ENCODE measurements at regions not wholly inside any gene's neighbourhood (a gene's known extent, or its start where the extent isn't known, plus 50 kb on each side); places are given as distances from the start of the nearest gene placed in this dataset.

- no peak for TF ChIP-seq CTCF (IDR thresholded peaks at IDR 0.05)
- Mint-ChIP-seq H3K36me3 (ENCODE audit: low read depth) (no peaks in the 10 kb centered on the region), H3K27ac (no peak overlapping the region), H3K9me3 (peaks cover 1% of the 10 kb centered on the region), H3K4me1 (peaks cover 10% of the 10 kb centered on the region), H3K4me3 (no peak overlapping the region), H3K27me3 (no peaks in the 10 kb centered on the region)
- ChIA-PET POLR2A (no interaction called here), CTCF (no interaction called here)
- ATAC-seq (ENCODE audit: low read depth) (no peak), DNase-seq (no peak)
- intact Hi-C loops (cut with micrococcal nuclease) = no loop called here
Measured at GRCh38 chr3:82229397-82229796, 468.0 kb upstream of the GBE1 start.

- ATAC-seq (ENCODE audit: low read depth) (no peak), DNase-seq (no peak)
- Mint-ChIP-seq H3K4me3 (no peak overlapping the region), H3K27me3 (no peaks in the 10 kb centered on the region), H3K27ac (no peak overlapping the region), H3K9me3 (peaks cover 14% of the 10 kb centered on the region), H3K4me1 (peaks cover 7% of the 10 kb centered on the region), H3K36me3 (ENCODE audit: low read depth) (no peaks in the 10 kb centered on the region)
- TF ChIP-seq CTCF (IDR thresholded peaks at IDR 0.05) = no peak
- intact Hi-C loops (cut with micrococcal nuclease) = no loop called here
- POLR2A ChIA-PET = no interaction called here
- CTCF ChIA-PET = no interaction called here
Measured at GRCh38 chr3:82224661-82225060, 463.2 kb upstream of the GBE1 start.

- ATAC-seq (ENCODE audit: low read depth) = no peak
- DNase-seq = no peak
- intact Hi-C loops (cut with micrococcal nuclease) = no loop called here
- no peaks in the 10 kb centered on the region for H3K4me1 Mint-ChIP-seq
- H3K9me3 Mint-ChIP-seq = peaks cover 14% of the 10 kb centered on the region
- ChIA-PET POLR2A (no interaction called here), CTCF (no interaction called here)
- no peak overlapping the region for H3K27ac Mint-ChIP-seq
- TF ChIP-seq CTCF (IDR thresholded peaks at IDR 0.05) = no peak
- H3K4me3 Mint-ChIP-seq = no peak overlapping the region
- H3K27me3 Mint-ChIP-seq = no peaks in the 10 kb centered on the region
- H3K36me3 Mint-ChIP-seq (ENCODE audit: low read depth) = no peaks in the 10 kb centered on the region
Measured at GRCh38 chr3:82222401-82222800, 461.0 kb upstream of the GBE1 start.

- ChIA-PET CTCF (no interaction called here), POLR2A (no interaction called here)
- no peak for ATAC-seq (ENCODE audit: low read depth)
- H3K27ac Mint-ChIP-seq = no peak overlapping the region
- no peaks in the 10 kb centered on the region for H3K36me3 Mint-ChIP-seq (ENCODE audit: low read depth)
- no peak for DNase-seq
- H3K4me3 Mint-ChIP-seq = no peak overlapping the region
- intact Hi-C loops (cut with micrococcal nuclease) = no loop called here
- no peaks in the 10 kb centered on the region for H3K4me1 Mint-ChIP-seq
- TF ChIP-seq CTCF (IDR thresholded peaks at IDR 0.05) = no peak
- no peaks in the 10 kb centered on the region for H3K27me3 Mint-ChIP-seq
- peaks cover 6% of the 10 kb centered on the region for H3K9me3 Mint-ChIP-seq
Measured at GRCh38 chr3:82217571-82217970, 456.1 kb upstream of the GBE1 start.

- H3K4me3 Mint-ChIP-seq = no peak overlapping the region
Measured at GRCh38 chr3:82208002-82208710, 446.7 kb upstream of the GBE1 start.

More at GRCh38 chr3:82208002-82208710, 446.7 kb upstream of the GBE1 start:
- intact Hi-C loops (cut with micrococcal nuclease) = no loop called here
- TF ChIP-seq CTCF (IDR thresholded peaks at IDR 0.05) = no peak
- Mint-ChIP-seq H3K27me3 (no peaks in the 10 kb centered on the region), H3K36me3 (ENCODE audit: low read depth) (no peaks in the 10 kb centered on the region), H3K4me1 (peaks cover 31% of the 10 kb centered on the region), H3K27ac (no peak overlapping the region), H3K9me3 (peaks cover 3% of the 10 kb centered on the region)
- ATAC-seq (ENCODE audit: low read depth) (no peak), DNase-seq (no peak)
- POLR2A ChIA-PET = no interaction called here
- CTCF ChIA-PET = no interaction called here

All from activated B cell treated with CpG ODN at 0.5 μM for 24 hours (primary cell).